ENCODE measurements at regions not wholly inside any gene's neighbourhood (a gene's known extent, or its start where the extent isn't known, plus 50 kb on each side); places are given as distances from the start of the nearest gene placed in this dataset.
"Not testable (repeated sequence)": the region's sequence is repeated elsewhere in the genome, so short reads cannot be mapped to it uniquely, and the experiment has no call there.

DNA sequence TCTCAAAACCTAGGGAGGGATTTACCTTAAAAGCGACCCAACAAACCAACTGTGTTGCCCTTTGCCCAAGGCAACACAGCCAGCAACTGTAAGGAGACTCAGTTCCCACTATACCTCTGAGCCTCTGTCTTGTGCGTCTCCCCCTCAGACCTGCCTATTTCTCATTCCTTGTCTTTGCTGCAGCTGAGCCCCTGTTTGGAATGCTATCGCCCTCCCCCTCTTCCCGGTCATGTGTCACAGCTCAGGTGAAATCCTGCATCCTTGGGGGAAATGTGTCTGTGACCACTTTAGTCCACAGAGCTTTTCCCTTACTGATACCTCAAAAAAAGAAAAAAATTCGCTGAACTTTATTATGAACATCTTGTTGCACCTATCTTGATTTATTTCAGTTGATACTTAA, 52.0 kb upstream of the LRIG1 start:
- H3K27ac Mint-ChIP-seq: no peak overlapping the region
- H3K4me3 Mint-ChIP-seq: no peak overlapping the region
- no peak for DNase-seq (ENCODE audit: extremely low spot score, unreplicated experiment)
- peaks cover 6% of the 10 kb centered on the region for H3K4me1 Mint-ChIP-seq (ENCODE audit: unreplicated experiment)
- H3K36me3 Mint-ChIP-seq: no peaks in the 10 kb centered on the region
- H3K27me3 Mint-ChIP-seq: no peaks in the 10 kb centered on the region
- TF ChIP-seq, protein P1, sequence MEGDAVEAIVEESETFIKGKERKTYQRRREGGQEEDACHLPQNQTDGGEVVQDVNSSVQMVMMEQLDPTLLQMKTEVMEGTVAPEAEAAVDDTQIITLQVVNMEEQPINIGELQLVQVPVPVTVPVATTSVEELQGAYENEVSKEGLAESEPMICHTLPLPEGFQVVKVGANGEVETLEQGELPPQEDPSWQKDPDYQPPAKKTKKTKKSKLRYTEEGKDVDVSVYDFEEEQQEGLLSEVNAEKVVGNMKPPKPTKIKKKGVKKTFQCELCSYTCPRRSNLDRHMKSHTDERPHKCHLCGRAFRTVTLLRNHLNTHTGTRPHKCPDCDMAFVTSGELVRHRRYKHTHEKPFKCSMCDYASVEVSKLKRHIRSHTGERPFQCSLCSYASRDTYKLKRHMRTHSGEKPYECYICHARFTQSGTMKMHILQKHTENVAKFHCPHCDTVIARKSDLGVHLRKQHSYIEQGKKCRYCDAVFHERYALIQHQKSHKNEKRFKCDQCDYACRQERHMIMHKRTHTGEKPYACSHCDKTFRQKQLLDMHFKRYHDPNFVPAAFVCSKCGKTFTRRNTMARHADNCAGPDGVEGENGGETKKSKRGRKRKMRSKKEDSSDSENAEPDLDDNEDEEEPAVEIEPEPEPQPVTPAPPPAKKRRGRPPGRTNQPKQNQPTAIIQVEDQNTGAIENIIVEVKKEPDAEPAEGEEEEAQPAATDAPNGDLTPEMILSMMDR (conservative IDR thresholded peaks at IDR 0.05): no peak
- H3K9me3 Mint-ChIP-seq: no peaks in the 10 kb centered on the region

DNA sequence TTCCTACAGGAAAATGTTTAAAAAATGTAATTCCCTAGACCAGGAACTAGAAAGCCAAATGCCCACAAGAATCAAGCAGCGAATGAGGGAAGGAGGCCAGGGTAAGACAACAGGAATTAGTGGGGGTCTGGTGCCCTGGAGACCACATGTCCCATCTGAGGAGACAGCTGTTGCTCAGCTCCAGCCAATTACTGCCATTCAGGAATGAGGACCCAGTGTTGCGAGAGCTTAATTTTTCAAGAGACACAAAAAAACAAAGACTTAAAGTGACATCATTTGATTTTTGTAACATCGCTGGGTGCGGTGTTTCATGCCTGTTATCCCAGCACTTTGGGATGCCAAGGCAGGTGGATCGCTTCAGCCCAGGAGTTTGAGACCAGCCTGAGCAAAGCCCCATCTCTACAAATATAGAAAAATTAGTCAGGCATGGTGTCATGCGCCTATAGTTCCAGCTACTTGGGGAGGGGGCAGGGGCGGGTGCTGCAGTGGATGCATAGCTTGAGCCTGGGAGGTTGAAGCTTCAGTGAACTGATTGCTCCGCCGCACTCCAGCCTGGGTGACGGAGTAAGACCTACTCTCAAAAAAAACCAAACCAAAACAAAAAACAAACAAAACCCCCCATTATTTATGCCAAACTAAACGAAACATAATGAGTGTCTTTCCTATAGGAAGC, 52.8 kb upstream of the LRIG1 start:
- no peak overlapping the region for H3K27ac Mint-ChIP-seq
- TF ChIP-seq, protein P1 (conservative IDR thresholded peaks at IDR 0.05): no peak
- peaks cover under 1% of the 10 kb centered on the region for H3K9me3 Mint-ChIP-seq
- H3K27me3 Mint-ChIP-seq: no peaks in the 10 kb centered on the region
- no peak overlapping the region for H3K4me3 Mint-ChIP-seq
- H3K4me1 Mint-ChIP-seq (ENCODE audit: unreplicated experiment): peaks cover 6% of the 10 kb centered on the region
- no peaks in the 10 kb centered on the region for H3K36me3 Mint-ChIP-seq
- no peak for DNase-seq (ENCODE audit: extremely low spot score, unreplicated experiment)

DNA sequence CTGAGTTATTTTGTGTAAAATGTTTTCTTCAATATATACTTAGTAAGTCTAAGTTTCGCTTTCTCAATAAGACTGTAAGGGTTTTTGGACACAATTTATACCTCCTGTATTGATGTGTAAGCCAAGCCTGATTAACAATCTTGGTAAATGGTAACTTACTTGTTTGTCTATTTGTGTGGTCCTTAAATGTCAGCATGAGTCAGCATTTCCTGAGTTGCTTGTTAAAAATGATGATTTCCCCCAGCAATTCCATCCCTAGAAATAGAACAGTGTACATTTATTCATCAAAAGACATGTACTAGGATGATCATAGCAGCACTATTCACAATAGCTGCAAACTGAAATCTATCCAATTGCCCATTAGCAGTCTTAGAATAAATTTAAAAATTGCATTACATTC, 53.4 kb upstream of the LRIG1 start:
- no peak for DNase-seq (ENCODE audit: extremely low spot score, unreplicated experiment)
- Mint-ChIP-seq H3K4me1 (ENCODE audit: unreplicated experiment) (peaks cover 11% of the 10 kb centered on the region), H3K36me3 (no peaks in the 10 kb centered on the region), H3K27ac (no peak overlapping the region), H3K27me3 (no peaks in the 10 kb centered on the region), H3K9me3 (peaks cover 4% of the 10 kb centered on the region), H3K4me3 (no peak overlapping the region)
- TF ChIP-seq, protein P1 (conservative IDR thresholded peaks at IDR 0.05): no peak

DNA sequence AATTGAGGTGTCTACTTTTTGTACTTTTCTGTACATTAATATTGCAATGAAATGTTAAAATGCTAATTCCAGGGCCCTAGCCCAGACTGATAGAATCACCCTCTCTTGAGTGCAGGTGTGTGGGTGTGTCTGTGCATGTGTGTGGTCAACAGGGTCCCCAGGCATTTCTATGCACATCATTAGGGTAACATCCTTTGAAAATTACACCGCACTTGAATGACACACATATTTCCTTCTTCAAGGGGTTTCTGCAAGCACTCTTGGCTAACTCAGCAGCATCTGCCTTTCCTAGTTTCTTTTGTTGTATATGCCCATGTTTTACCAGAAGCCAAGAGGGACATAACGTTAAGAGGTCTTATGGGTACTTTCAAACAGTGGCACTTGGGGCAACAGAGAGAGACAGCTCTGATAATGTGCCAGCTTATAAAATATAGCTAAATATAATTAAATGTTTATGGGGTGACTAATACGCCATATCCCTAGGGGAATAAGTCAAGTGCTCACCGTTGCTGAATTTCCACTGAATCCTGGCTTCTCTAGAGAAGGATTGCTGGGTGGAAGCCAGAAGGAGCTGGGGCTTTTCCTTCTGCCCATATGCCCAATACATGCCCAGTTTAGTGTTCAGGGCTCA, 54.5 kb upstream of the LRIG1 start:
- peaks cover 11% of the 10 kb centered on the region for H3K4me1 Mint-ChIP-seq (ENCODE audit: unreplicated experiment)
- no peak overlapping the region for H3K27ac Mint-ChIP-seq
- H3K27me3 Mint-ChIP-seq: no peaks in the 10 kb centered on the region
- H3K9me3 Mint-ChIP-seq: peaks cover 5% of the 10 kb centered on the region
- no peaks in the 10 kb centered on the region for H3K36me3 Mint-ChIP-seq
- H3K4me3 Mint-ChIP-seq: no peak overlapping the region
- no peak for DNase-seq (ENCODE audit: extremely low spot score, unreplicated experiment)
- TF ChIP-seq, protein P1 (conservative IDR thresholded peaks at IDR 0.05): no peak

DNA sequence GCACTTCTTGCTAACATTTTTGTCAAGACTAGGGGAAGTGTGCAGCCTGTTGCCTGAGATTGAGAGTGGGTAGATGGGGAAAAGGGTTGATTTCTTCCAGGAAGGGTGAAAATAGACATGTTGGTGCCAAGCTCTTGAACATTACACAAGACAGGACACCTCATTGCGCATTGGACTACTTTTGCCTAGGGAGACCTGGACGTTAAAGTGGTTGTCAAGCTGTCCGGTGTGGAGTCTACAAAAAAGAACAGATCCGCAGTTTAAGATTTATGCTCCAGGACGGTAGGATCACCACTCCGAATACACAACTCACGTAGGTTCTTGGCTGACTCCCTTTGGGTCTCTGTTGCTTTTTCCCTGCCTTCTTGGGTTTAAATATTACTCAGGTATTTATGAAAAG, 56.3 kb upstream of the LRIG1 start:
- Mint-ChIP-seq H3K27ac (no peak overlapping the region), H3K27me3 (no peaks in the 10 kb centered on the region), H3K36me3 (no peaks in the 10 kb centered on the region), H3K4me1 (ENCODE audit: unreplicated experiment) (peaks cover 11% of the 10 kb centered on the region), H3K9me3 (peaks cover 10% of the 10 kb centered on the region), H3K4me3 (no peak overlapping the region)
- TF ChIP-seq, protein P1 (conservative IDR thresholded peaks at IDR 0.05): no peak
- DNase-seq (ENCODE audit: extremely low spot score, unreplicated experiment): no peak

DNA sequence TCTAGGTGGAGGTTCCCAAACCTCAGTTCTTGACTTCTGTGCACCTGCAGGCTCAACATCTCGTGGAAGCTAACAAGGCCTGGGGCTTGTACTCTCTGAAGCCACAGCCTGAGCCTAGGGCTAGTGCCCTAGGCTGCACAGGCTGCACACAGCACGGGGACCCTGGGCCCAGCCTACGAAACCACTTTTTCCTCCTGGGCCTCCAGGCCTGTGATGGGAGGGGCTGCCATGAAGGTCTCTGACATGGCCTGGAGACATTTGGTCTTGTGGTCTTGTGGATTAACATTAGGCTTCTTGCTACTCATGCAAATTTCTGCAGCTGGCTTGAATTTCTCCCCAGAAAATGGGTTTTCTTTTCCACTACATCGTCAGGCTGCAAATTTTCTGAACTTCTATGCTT, 59.1 kb upstream of the LRIG1 start:
- not testable (repeated sequence) for H3K4me3 Mint-ChIP-seq; DNase-seq (ENCODE audit: extremely low spot score, unreplicated experiment); H3K9me3 Mint-ChIP-seq; H3K27me3 Mint-ChIP-seq; H3K36me3 Mint-ChIP-seq; H3K27ac Mint-ChIP-seq; H3K4me1 Mint-ChIP-seq (ENCODE audit: unreplicated experiment)

Data from type B pancreatic cell (in vitro differentiated cells).